Effector memory CD8-positive, alpha-beta T cell (primary cell): ENCODE measurements at regions not wholly inside any gene's neighbourhood (a gene's known extent, or its start where the extent isn't known, plus 50 kb on each side); places are given as distances from the start of the nearest gene placed in this dataset.

ENCODE experiments used
- ATAC-seq: fragments of 150-1000 bp; cut with Tn5 transposase; replicated peaks from 2 replicates; pipeline ENCODE4 v1.10.0; 2021; ENCODE audit warnings: mild to moderate bottlenecking, moderate library complexity
- DNase-seq, 3 experiments: peaks; one replicate each; pipeline ENCODE4 v3.0.0; 2021
- H3K27ac Mint-ChIP-seq, 2 donors: one replicate each; pipeline ENCODE4 v1.8.0; 2022; ENCODE audit warnings: mild to moderate bottlenecking in 2 of 2, mixed read lengths in 2 of 2, moderate library complexity in 2 of 2
- H3K27me3 Mint-ChIP-seq, 2 donors: one replicate each; pipeline ENCODE4 v1.8.0; 2022; ENCODE audit warnings: mixed read lengths in 2 of 2
- H3K36me3 Mint-ChIP-seq: one replicate; pipeline ENCODE4 v1.8.0; 2022; ENCODE audit warnings: mild to moderate bottlenecking, moderate library complexity, mixed read lengths; ENCODE audit not compliant: insufficient read depth
- H3K4me1 Mint-ChIP-seq, 2 donors: one replicate each; pipeline ENCODE4 v1.8.0; 2022; ENCODE audit warnings: low read depth in 2 of 2, mixed read lengths in 2 of 2
- H3K4me3 Mint-ChIP-seq, 2 donors: one replicate each; pipeline ENCODE4 v1.8.0; 2022; ENCODE audit warnings: mild to moderate bottlenecking in 2 of 2, mixed read lengths in 2 of 2, moderate library complexity in 2 of 2
- H3K9me3 Mint-ChIP-seq, 2 donors: one replicate each; pipeline ENCODE4 v1.8.0; 2022; ENCODE audit warnings: mixed read lengths in 2 of 2

DNA sequence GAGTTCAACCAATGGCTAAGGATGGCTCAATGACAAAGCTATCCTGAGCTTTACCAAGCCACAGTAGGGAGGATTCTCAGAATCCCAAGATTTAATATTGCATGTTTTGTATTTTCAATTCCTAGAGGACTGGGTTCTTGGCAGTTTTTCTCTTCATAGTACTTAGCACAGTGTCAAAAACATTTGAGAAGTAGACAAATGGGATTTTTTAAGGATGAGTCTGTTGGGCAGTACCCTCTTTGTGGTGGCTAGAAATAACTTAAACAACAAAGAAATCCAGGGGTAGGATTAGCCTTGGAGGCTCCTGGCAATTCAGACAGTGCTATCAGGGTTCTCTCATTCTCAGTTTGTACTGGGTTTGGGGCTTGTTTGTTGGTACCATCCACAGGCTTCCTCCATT lies 212.8 kb upstream of the RORA start:
- ATAC-seq (no peak), DNase-seq (no peak)
- H3K27me3 Mint-ChIP-seq, result peaks cover 12 to 49% of the 10 kb centered on the region in 2 donors
- H3K36me3 Mint-ChIP-seq, result no peaks in the 10 kb centered on the region
- no peak overlapping the region for H3K27ac Mint-ChIP-seq
- peaks cover 0 to 2% of the 10 kb centered on the region in 2 donors for H3K9me3 Mint-ChIP-seq
- H3K4me3 Mint-ChIP-seq, result no peak overlapping the region
- no peaks in the 10 kb centered on the region for H3K4me1 Mint-ChIP-seq

DNA sequence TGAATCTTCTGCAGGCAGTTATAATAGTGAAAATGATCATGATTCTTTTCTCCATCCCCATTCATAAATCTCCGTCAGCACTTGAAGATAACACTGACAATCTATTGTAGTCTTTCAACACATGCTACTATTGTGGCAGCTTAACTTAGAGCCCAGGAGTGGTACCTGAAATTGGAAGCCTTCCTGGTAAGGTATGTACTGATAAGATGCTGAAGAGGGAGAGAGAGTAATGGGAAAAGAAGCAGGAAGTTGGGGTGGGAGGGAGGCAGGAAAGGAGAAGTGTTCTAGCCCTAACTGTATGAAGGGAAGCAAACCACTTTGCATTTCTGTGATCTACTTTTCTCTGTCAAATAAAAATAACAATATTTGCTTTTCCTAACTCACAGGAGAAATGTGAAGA lies 197.4 kb upstream of the RORA start:
- Mint-ChIP-seq H3K9me3 (no peaks in the 10 kb centered on the region), H3K27ac (no peak overlapping the region), H3K27me3 (peaks cover 36 to 52% of the 10 kb centered on the region in 2 donors), H3K4me3 (no peak overlapping the region), H3K4me1 (no peaks in the 10 kb centered on the region), H3K36me3 (no peaks in the 10 kb centered on the region)
- ATAC-seq (no peak), DNase-seq (no peak)

DNA sequence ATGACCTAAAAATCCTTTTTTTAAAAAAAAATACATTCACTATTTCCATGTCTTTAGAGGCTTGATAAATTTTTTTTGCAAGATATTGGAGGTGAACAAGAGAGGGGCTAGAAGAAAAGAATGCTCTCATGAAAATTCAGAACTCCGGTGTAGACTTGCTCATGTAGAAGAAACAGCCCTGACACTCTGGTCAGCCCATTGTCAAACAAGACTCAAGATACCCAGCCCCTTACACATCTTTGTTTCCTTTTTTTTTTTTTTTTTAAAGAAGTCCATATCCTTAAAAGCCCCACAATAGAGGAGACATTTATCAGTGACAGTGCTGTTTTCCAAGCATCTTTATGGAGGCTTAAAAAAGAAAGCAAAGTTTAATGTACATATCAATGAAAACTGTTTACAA lies 196.8 kb upstream of the RORA start:
- Mint-ChIP-seq H3K27me3 (peaks cover 31 to 52% of the 10 kb centered on the region in 2 donors), H3K4me3 (no peak overlapping the region), H3K4me1 (no peaks in the 10 kb centered on the region), H3K36me3 (no peaks in the 10 kb centered on the region), H3K27ac (no peak overlapping the region), H3K9me3 (no peaks in the 10 kb centered on the region)
- ATAC-seq, result no peak
- DNase-seq, result no peak

DNA sequence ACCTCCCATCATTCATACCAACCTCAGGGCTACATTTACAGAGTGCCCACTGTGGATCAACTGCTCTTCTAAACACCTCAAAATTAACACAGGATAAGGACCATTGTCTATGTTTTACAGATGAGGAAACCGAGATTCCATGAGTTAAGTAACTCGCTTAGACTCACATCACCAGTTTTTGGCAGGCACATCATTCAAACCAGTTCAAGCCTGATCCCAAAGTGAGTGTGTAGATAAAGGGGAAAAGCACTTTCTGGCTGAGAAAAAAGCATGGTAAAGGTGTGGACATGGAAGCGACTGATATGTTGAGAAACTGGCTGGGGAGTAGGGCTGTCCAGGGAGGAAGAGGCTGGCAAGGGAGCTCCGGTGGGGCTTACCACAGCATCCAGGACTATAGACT lies 193.7 kb upstream of the RORA start:
- Mint-ChIP-seq H3K4me3 (no peak overlapping the region), H3K27me3 (peaks cover 30 to 35% of the 10 kb centered on the region in 2 donors), H3K36me3 (no peaks in the 10 kb centered on the region), H3K4me1 (no peaks in the 10 kb centered on the region), H3K9me3 (no peaks in the 10 kb centered on the region), H3K27ac (no peak overlapping the region)
- DNase-seq (no peak), ATAC-seq (no peak)

DNA sequence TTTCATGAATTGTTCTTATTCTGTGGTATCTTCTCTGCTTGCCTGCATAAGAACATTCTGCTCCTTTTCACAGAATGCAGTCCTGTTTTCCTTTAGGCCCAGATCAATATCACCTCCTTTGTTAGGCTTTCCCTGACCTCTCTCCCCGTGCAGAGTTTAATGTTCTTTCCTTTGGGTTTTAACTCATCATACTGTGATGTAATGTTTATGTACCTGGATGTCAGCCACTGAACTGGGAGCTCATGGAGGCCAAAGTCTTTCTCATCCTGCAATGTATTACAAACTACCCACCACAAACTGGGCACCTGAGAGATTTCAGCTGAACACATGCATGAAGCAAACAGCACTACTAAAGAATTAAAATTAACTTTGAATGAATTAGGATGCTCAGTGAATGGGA lies 192.8 kb upstream of the RORA start:
- no peaks in the 10 kb centered on the region for H3K9me3 Mint-ChIP-seq
- no peak overlapping the region for H3K27ac Mint-ChIP-seq
- H3K4me3 Mint-ChIP-seq, result no peak overlapping the region
- H3K36me3 Mint-ChIP-seq, result no peaks in the 10 kb centered on the region
- DNase-seq (no peak), ATAC-seq (no peak)
- H3K27me3 Mint-ChIP-seq, result peaks cover 31 to 35% of the 10 kb centered on the region in 2 donors
- no peaks in the 10 kb centered on the region for H3K4me1 Mint-ChIP-seq

DNA sequence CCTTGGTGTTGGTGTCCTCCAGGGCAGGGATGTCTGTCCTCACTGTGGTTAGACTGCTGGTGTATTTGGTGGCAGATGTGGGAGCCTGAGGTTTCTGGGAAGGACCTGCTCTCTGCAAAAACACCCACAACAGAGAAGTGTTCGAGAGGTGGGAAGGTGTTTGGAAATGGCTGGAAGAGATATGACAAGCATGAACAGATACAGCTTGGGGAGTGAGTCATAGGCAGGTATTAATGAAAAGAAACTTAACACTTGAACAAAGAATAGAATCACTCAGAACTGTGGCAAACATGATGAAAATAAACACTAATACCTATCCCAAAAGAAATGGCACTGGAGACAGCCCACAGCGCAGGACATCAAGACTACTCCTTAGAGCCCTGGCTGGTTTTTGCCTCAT lies 192.4 kb upstream of the RORA start:
- Mint-ChIP-seq H3K36me3 (no peaks in the 10 kb centered on the region), H3K4me3 (no peak overlapping the region), H3K9me3 (no peaks in the 10 kb centered on the region), H3K27ac (no peak overlapping the region), H3K4me1 (no peaks in the 10 kb centered on the region), H3K27me3 (peaks cover 31 to 34% of the 10 kb centered on the region in 2 donors)
- DNase-seq, result no peak
- ATAC-seq, result no peak

DNA sequence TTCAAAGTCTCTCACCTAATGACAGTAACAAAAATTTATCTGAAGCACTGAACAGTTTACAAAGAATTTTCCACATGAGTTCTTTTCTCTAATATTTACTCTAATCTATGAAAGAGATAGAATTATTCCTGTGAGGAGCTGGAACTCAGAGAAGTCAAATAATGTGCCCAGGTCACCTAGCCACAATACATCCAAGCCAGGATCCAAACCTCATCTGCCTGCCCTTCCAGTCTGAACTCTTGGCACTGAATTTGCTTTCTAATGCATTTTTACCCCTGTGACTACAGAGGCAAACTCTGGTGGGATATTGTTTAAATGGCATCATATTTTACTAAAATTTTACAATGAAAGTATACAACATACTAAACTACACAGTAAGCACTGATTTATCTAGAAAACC lies 191.4 kb upstream of the RORA start:
- DNase-seq (no peak), ATAC-seq (no peak)
- H3K27ac Mint-ChIP-seq, result no peak overlapping the region
- no peaks in the 10 kb centered on the region for H3K9me3 Mint-ChIP-seq
- H3K4me3 Mint-ChIP-seq, result no peak overlapping the region
- no peaks in the 10 kb centered on the region for H3K36me3 Mint-ChIP-seq
- H3K27me3 Mint-ChIP-seq, result peaks cover 25 to 27% of the 10 kb centered on the region in 2 donors
- no peaks in the 10 kb centered on the region for H3K4me1 Mint-ChIP-seq

DNA sequence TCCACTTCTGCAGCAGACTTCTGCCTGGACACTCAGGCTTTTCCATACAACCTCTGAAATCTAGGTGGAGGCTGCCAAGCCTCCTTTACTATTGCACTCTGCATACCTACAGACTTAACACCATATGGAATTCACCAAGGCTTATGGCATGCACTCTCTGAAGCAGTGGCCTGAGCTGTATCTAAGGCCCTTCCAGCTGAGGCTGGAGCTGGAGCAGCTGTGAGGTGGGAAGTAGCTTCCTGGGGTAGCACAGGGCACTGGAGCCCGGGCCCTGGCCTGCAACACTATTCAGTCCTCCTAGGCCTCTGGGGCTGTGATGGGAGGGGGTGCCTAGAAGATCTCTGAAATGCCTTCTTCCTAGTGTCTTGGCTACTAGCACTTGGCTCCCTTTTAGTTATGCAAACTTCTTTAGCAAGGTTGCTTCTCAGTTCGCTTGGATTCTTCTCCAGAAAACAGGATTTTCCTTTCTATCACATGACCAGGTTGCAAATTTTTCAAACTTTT lies 186.6 kb upstream of the RORA start:
- DNase-seq (no peak), ATAC-seq (no peak)
- Mint-ChIP-seq H3K4me3 (no peak overlapping the region), H3K36me3 (peaks cover 2% of the 10 kb centered on the region), H3K9me3 (no peaks in the 10 kb centered on the region), H3K4me1 (no peaks in the 10 kb centered on the region), H3K27ac (no peak overlapping the region), H3K27me3 (peaks cover 24 to 30% of the 10 kb centered on the region in 2 donors)

DNA sequence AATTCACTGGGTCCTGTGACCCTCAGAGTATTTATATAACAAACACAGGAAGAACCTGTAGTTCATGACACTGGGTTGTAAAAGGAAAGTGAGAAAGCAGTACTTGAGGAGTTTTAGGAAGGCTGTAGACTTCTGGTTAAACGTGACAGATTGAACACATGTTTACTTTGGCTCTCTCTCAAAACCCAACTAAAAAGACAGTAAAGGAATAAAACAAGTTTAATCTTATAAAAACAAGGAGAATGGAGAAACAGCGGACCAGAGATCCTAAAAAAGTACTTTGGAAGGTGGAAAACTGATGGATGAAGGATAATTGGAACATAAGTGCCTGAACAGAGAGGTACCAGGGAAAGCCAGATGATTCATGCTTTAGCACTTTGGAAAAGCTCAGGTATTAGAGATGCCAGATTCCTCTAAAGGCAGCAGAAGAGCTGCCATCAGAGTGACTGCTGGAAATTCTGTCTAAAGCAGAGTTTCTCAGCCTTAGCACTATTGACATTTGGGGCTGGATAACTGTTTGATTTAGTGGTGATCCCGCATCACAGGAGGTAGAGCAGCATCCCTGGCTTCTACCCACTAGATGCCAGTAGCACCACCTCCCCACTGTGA lies 182.9 kb upstream of the RORA start:
- H3K9me3 Mint-ChIP-seq, result no peaks in the 10 kb centered on the region
- no peak for DNase-seq
- peaks cover 50% of the 10 kb centered on the region in 2 donors for H3K27me3 Mint-ChIP-seq

DNA sequence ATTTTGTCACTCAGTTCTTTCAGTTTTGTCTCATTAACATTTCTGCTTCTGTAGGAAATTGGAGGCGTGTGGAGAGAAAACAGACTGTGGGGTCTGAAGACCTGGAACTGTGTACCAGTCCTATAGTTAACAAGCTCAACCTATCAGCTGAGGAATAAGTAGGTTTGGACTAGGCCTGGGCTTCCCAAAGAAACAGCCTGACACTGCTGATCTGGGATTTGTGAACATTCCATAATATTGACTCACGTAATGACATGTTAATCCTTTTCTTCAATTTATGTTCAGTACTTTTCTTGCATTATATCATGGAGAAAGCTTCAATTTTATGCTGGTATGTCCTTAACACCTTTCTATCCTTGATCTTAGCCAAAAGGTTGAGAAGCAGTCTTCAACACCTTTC lies 181.6 kb upstream of the RORA start:
- DNase-seq (no peak), ATAC-seq (no peak)
- Mint-ChIP-seq H3K36me3 (peaks cover 2% of the 10 kb centered on the region), H3K4me1 (no peaks in the 10 kb centered on the region), H3K27me3 (peaks cover 53 to 56% of the 10 kb centered on the region in 2 donors), H3K9me3 (no peaks in the 10 kb centered on the region), H3K27ac (no peak overlapping the region), H3K4me3 (no peak overlapping the region)

More for the DNA sequence above, 182.9 kb upstream of the RORA start:
- no peak overlapping the region for H3K4me3 Mint-ChIP-seq
- no peak overlapping the region for H3K27ac Mint-ChIP-seq
- no peak for ATAC-seq
- H3K4me1 Mint-ChIP-seq, result no peaks in the 10 kb centered on the region
- peaks cover 2% of the 10 kb centered on the region for H3K36me3 Mint-ChIP-seq

DNA sequence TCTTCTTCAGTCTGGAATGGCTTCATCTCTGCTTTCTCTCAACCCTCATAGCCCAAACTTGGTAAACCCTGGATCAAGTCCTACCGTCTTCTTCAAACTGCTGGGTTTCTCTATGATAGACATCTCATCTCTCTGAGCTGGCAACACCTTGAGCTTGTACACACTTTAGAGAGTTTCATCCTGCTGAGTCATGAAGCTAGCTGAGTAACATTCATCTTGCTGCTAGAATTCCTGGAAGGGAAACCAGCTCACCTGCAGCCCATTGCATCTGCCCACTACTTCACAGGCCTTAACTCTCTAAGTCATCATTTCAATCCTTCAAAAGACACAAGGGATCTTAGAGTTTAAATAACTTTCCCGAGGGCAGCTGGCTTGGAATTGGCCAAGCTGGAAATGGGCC lies 175.5 kb upstream of the RORA start:
- Mint-ChIP-seq H3K27ac (no peak overlapping the region), H3K4me3 (no peak overlapping the region), H3K9me3 (no peaks in the 10 kb centered on the region), H3K27me3 (peaks cover 58 to 60% of the 10 kb centered on the region in 2 donors), H3K36me3 (no peaks in the 10 kb centered on the region), H3K4me1 (no peaks in the 10 kb centered on the region)
- DNase-seq (no peak), ATAC-seq (no peak)

DNA sequence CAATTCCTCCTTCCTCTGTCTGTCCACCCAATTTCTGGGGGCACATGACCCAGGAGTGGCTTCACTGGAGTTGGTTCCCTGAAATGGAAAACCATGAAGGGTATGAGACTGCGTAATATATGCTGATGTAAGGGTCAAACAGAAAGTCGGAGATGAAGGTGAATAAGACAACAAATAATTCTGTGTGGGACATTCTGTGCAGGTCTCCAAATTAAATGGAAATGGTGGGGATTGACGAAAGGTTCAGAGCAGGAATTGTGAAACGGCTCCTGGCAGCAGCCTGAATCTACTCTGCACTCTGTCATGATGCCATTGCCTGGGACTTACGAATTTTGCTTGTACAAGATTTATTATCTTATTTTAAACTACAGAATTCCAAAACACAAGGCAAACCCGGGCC lies 174.8 kb upstream of the RORA start:
- H3K4me1 Mint-ChIP-seq, result no peaks in the 10 kb centered on the region

DNA sequence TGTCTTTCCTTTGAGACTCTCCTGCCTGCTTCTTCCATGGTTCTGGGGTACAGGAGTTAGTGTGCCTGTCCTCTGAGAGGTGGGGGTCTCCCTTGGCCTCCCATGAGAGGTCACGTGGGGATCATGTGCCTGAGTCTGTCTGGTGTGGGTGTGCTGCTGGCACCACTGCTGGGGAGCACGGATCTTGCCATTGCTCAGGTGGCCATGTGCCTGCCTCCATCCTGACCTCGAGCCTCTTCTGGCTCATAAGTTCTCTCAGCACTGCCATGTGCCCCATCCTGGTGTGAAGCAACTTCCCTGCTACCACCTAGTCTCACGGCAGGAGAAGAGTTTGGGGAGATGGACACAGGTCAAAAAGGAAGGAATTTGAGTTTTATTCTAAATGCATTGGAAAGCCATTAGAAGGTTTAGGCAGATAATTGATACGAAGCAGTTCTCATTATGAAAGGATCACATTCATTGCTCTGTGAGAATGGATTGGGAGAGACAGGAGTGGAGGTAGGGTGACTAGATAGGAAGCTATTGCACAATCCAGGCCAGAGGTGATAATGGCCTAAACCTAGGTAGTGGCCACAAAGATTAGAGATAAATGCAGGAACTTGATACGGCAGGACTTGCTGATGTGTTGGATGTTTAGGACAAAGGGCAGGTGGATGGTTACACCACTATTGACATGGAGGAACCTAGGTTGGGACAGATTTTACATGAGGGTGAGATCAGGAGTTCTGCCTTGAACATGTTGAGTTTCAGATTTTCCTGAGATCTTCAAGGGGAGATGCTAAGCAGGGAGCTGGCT lies 173.0 kb upstream of the RORA start:
- ATAC-seq (no peak), DNase-seq (no peak)
- H3K27me3 Mint-ChIP-seq, result peaks cover 35 to 45% of the 10 kb centered on the region in 2 donors
- H3K4me1 Mint-ChIP-seq, result no peaks in the 10 kb centered on the region
- no peak overlapping the region for H3K27ac Mint-ChIP-seq
- H3K36me3 Mint-ChIP-seq, result no peaks in the 10 kb centered on the region
- H3K4me3 Mint-ChIP-seq, result no peak overlapping the region
- H3K9me3 Mint-ChIP-seq, result peaks cover 0 to 3% of the 10 kb centered on the region in 2 donors

More for the DNA sequence above, 174.8 kb upstream of the RORA start:
- DNase-seq (no peak), ATAC-seq (no peak)
- no peaks in the 10 kb centered on the region for H3K36me3 Mint-ChIP-seq
- H3K9me3 Mint-ChIP-seq, result no peaks in the 10 kb centered on the region
- H3K27ac Mint-ChIP-seq, result no peak overlapping the region
- H3K4me3 Mint-ChIP-seq, result no peak overlapping the region
- peaks cover 53% of the 10 kb centered on the region in 2 donors for H3K27me3 Mint-ChIP-seq

DNA sequence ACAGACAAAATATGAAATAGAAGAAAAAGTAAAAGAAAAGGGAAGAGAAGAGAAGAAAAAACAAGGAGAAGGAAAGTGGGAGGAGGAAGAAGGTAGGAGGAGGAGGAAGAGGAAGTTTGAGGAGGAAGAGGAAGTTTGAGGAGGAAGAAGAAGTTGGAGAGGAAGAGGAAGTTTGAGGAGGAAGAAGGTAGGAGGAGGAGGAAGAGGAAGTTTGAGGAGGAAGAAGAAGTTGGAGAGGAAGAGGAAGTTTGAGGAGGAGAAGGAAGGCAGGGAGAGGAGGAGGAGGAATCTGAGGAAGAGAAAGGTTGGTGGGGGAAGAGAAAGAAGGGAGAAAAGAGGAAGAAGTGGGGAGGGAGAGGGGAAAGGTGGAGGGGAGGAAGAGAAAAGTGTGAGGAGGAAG lies 169.2 kb upstream of the RORA start:
- no peaks in the 10 kb centered on the region for H3K4me1 Mint-ChIP-seq
- DNase-seq (no peak), ATAC-seq (no peak)
- peaks cover 0 to 3% of the 10 kb centered on the region in 2 donors for H3K9me3 Mint-ChIP-seq
- H3K27ac Mint-ChIP-seq, result no peak overlapping the region
- no peak overlapping the region for H3K4me3 Mint-ChIP-seq
- H3K27me3 Mint-ChIP-seq, result peaks cover 25 to 46% of the 10 kb centered on the region in 2 donors
- no peaks in the 10 kb centered on the region for H3K36me3 Mint-ChIP-seq
